ENCODE measurements at regions not wholly inside any gene's neighbourhood (a gene's known extent, or its start where the extent isn't known, plus 50 kb on each side); places are given as distances from the start of the nearest gene placed in this dataset.

DNA sequence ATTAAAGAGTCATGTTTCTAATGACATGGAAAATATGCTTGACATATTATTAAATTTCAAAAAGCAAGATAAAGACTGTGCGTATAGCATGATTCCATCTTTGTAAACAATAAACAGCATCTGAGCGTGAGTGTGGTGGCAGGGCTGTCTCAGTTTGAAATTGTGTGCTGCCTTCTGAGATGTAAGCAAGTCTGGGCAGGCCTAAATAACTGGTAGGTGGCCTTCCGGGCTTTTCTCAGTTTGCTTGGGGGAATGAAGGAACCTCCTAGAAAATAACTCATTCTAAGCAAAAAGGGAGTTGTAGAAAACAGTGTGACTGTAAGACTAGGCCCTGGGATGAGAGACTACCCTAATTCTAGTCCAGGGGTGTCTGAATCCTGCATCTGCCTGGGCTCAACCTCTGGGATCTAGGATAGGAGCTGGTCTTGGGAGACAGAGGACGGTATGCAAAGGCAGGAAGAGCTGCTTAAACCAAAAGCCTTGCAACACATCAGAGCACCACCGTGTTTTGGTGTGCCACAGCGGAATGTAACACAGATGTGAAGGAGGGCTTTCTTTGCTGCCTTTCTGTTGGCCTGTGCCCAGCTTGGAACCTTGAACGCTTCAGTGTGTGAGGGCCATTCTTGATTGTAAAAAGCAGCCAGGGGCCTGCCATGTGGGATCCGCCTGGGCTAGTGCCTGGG lies 63.5 kb upstream of the L3MBTL3 start:
- DNase-seq (ENCODE audit: extremely low read depth, low read depth): peak; percentile 30

GRCh38 chr6:129947797-129948196 lies 70.6 kb upstream of the L3MBTL3 start:
- H3K4me3 ChIP-seq (replicated peaks; ENCODE audit: low read depth, low read length): no peak overlapping the region
- TF ChIP-seq, protein P1, sequence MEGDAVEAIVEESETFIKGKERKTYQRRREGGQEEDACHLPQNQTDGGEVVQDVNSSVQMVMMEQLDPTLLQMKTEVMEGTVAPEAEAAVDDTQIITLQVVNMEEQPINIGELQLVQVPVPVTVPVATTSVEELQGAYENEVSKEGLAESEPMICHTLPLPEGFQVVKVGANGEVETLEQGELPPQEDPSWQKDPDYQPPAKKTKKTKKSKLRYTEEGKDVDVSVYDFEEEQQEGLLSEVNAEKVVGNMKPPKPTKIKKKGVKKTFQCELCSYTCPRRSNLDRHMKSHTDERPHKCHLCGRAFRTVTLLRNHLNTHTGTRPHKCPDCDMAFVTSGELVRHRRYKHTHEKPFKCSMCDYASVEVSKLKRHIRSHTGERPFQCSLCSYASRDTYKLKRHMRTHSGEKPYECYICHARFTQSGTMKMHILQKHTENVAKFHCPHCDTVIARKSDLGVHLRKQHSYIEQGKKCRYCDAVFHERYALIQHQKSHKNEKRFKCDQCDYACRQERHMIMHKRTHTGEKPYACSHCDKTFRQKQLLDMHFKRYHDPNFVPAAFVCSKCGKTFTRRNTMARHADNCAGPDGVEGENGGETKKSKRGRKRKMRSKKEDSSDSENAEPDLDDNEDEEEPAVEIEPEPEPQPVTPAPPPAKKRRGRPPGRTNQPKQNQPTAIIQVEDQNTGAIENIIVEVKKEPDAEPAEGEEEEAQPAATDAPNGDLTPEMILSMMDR (IDR thresholded peaks at IDR 0.05; ENCODE audit: low read depth, low read length, missing control alignments): no peak
- no peak for DNase-seq (ENCODE audit: extremely low read depth, low read depth)

More for the DNA sequence above, 63.5 kb upstream of the L3MBTL3 start:
- TF ChIP-seq, protein P1 (IDR thresholded peaks at IDR 0.05; ENCODE audit: low read depth, low read length, missing control alignments): no peak
- H3K4me3 ChIP-seq (replicated peaks; ENCODE audit: low read depth, low read length): no peak overlapping the region

- H3K4me3 ChIP-seq (replicated peaks; ENCODE audit: low read depth, low read length): no peak overlapping the region
- DNase-seq (ENCODE audit: extremely low read depth, low read depth): no peak
- TF ChIP-seq, protein P1 (IDR thresholded peaks at IDR 0.05; ENCODE audit: low read depth, low read length, missing control alignments): no peak
Observed at GRCh38 chr6:129946439-129947140, 71.8 kb upstream of the L3MBTL3 start.

GRCh38 chr6:129943637-129944271 lies 74.6 kb upstream of the L3MBTL3 start:
- no peak for DNase-seq (ENCODE audit: extremely low read depth, low read depth)
- no peak overlapping the region for H3K4me3 ChIP-seq (replicated peaks; ENCODE audit: low read depth, low read length)
- TF ChIP-seq, protein P1 (IDR thresholded peaks at IDR 0.05; ENCODE audit: low read depth, low read length, missing control alignments): no peak

DNA sequence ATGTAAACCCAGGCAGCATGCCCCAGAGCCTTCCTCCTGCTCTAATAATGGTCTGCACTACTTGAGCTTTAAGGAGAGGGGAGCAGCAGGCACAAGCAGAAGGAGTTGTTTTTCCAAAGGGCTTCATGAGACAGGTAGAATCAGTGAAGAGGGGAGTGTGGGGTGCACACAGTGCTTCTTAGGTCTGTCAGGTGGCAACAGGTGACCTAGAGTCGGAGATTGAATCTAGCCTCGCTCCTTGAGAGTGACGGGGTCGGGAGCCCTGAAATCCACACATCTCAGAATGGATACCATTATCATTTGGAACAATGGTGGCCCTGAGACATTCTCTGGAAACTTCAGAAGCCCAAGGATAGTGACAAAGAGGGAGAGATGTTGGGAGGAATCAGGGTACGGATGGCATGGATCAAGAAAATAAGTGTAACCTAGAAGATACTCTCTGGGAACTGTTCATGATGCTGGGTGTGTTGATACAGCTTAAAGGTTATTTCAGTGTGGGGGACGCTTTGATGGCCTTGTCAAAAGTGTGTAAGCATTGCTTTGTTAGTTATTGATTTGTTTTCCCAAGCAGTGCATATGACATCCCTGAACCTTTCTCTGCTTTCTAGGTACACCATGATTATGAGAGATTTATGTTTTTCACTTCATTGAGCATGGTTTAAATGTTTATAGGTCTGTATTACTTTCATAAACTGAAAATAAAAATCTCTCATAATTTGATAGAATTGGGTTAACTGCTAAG lies 77.8 kb upstream of the L3MBTL3 start:
- no peak overlapping the region for H3K4me3 ChIP-seq (replicated peaks; ENCODE audit: low read depth, low read length)
- no peak for DNase-seq (ENCODE audit: extremely low read depth, low read depth)
- TF ChIP-seq, protein P1 (IDR thresholded peaks at IDR 0.05; ENCODE audit: low read depth, low read length, missing control alignments): no peak

DNA sequence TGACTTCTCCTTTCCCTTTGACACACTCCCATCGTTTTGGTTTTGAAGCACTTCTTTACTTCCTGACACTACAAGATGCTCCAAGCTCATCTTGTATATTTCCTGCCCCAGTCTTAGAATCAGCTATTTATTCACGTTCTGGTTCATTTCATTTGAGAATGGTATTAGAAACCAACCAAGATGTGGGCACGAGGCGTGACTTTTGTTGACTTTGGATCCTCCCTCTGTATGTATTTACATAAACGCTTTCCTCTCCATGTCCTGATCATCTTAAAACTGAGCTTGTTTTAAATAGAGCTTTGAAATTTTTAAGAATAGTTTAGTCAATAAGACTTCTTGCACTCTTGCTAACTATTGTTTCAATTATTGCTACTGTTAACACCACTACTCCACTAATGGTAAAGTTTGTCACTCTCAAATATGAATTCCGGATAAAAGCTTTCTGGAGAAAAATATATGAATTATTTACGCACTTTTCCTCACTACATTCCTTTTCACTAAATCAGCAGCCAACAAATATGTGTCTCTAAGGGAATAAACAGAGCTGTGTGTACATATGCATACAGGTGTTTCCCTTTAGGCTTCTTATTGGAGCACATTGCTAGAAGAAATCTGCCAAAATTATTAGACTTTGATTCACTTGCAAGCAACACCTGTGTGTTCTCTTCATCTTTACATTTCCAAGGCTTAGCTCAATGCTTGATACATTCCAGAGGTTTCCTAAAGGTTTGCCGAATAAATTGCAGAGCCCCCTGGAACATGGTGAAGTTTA lies 77.3 kb upstream of the TMEM244 start:
- TF ChIP-seq, protein P1 (IDR thresholded peaks at IDR 0.05; ENCODE audit: low read depth, low read length, missing control alignments): no peak
- no peak for DNase-seq (ENCODE audit: extremely low read depth, low read depth)
- no peak overlapping the region for H3K4me3 ChIP-seq (replicated peaks; ENCODE audit: low read depth, low read length)

Measured in HFF-Myc (cell line).